GM21723 (cell line): ENCODE measurements at regions not wholly inside any gene's neighbourhood (a gene's known extent, or its start where the extent isn't known, plus 50 kb on each side); places are given as distances from the start of the nearest gene placed in this dataset.

Experiments
- ATAC-seq: cut with Tn5 transposase; IDR thresholded peaks from one replicate; pipeline ENCODE4 v1.9.1; 2021; ENCODE audit warnings: mild to moderate bottlenecking, moderate library complexity; ENCODE audit not compliant: unreplicated experiment

- no peak for ATAC-seq
Observed at GRCh38 chr13:67630640-67631039, 400.5 kb upstream of the PCDH9 start.

- ATAC-seq = no peak
Observed at GRCh38 chr13:67623630-67624029, 393.5 kb upstream of the PCDH9 start.

GRCh38 chr13:67620665-67621064 lies 390.5 kb upstream of the PCDH9 start:
- no peak for ATAC-seq

- no peak for ATAC-seq
Observed at GRCh38 chr13:67619995-67620380, 389.9 kb upstream of the PCDH9 start.

GRCh38 chr13:67619351-67619994 lies 389.3 kb upstream of the PCDH9 start:
- no peak for ATAC-seq

- no peak for ATAC-seq
Observed at GRCh38 chr13:67614579-67614978, 384.4 kb upstream of the PCDH9 start.

- ATAC-seq = no peak
Observed at GRCh38 chr13:67614013-67614412, 383.9 kb upstream of the PCDH9 start.

- no peak for ATAC-seq
Observed at GRCh38 chr13:67588607-67589006, 358.5 kb upstream of the PCDH9 start.

- ATAC-seq = no peak
Observed at GRCh38 chr13:67577361-67577760, 347.2 kb upstream of the PCDH9 start.

GRCh38 chr13:67574320-67575233 lies 344.4 kb upstream of the PCDH9 start:
- no peak for ATAC-seq

- no peak for ATAC-seq
Observed at GRCh38 chr13:67568205-67568604, 338.1 kb upstream of the PCDH9 start.

GRCh38 chr13:67557642-67558241 lies 327.6 kb upstream of the PCDH9 start:
- no peak for ATAC-seq

GRCh38 chr13:67557118-67557517 lies 327.0 kb upstream of the PCDH9 start:
- no peak for ATAC-seq

GRCh38 chr13:67554746-67555452 lies 324.8 kb upstream of the PCDH9 start:
- ATAC-seq = no peak

GRCh38 chr13:67554286-67554685 lies 324.1 kb upstream of the PCDH9 start:
- no peak for ATAC-seq

- ATAC-seq = no peak
Observed at GRCh38 chr13:67549331-67549730, 319.2 kb upstream of the PCDH9 start.

- no peak for ATAC-seq
Observed at GRCh38 chr13:67538906-67539305, 308.8 kb upstream of the PCDH9 start.

GRCh38 chr13:67520886-67521285 lies 290.8 kb upstream of the PCDH9 start:
- no peak for ATAC-seq

- no peak for ATAC-seq
Observed at GRCh38 chr13:67519356-67519755, 289.2 kb upstream of the PCDH9 start.

GRCh38 chr13:67518785-67519184 lies 288.6 kb upstream of the PCDH9 start:
- no peak for ATAC-seq

GRCh38 chr13:67515895-67516294 lies 285.8 kb upstream of the PCDH9 start:
- ATAC-seq = no peak
